SK-N-SH treated with all-trans-retinoic acid at 6 μM for 48 hours (cell line): ENCODE measurements at regions not wholly inside any gene's neighbourhood (a gene's known extent, or its start where the extent isn't known, plus 50 kb on each side); places are given as distances from the start of the nearest gene placed in this dataset.

ENCODE experiments used
- ATAC-seq: fragments of 200-7000 bp; cut with Tn5 transposase; 3 replicates; pipeline ENCODE4 v1.9.1; 2020; ENCODE audit warnings: mild to moderate bottlenecking, moderate library complexity
- BACH2 ChIP-seq: fragments of 250-450 bp; sonication (Bioruptor Pico); IDR thresholded peaks from 2 replicates; pipeline ENCODE4 v1.9.0; 2021; ENCODE audit warnings: mild to moderate bottlenecking, borderline replicate concordance
- CSDC2 ChIP-seq: fragments of 250-450 bp; sonication (Bioruptor Pico); IDR thresholded peaks from 2 replicates; pipeline ENCODE4 v1.5.0; 2020; ENCODE audit warnings: mild to moderate bottlenecking, moderate library complexity
- ESRRG ChIP-seq: fragments of 250-450 bp; sonication (Bioruptor Pico); IDR thresholded peaks from 2 replicates; pipeline ENCODE4 v1.6.1; 2021; ENCODE audit warnings: mild to moderate bottlenecking
- GLIS3 ChIP-seq: fragments of 250-450 bp; sonication (Bioruptor Pico); IDR thresholded peaks from 2 replicates; pipeline ENCODE4 v1.5.0; 2020; ENCODE audit warnings: mild to moderate bottlenecking, moderate library complexity
- ISL1 ChIP-seq: fragments of 250-450 bp; sonication (Bioruptor Pico); IDR thresholded peaks from 2 replicates; pipeline ENCODE4 v2.1.2; 2022; ENCODE audit warnings: mild to moderate bottlenecking, moderate library complexity
- OSR1 ChIP-seq: fragments of 250-450 bp; sonication (Bioruptor Pico); IDR thresholded peaks from 2 replicates; pipeline ENCODE4 v1.8.0; 2022; ENCODE audit warnings: moderate library complexity, mild to moderate bottlenecking, inconsistent platforms
- PPARA ChIP-seq: fragments of 250-450 bp; sonication (Bioruptor Pico); IDR thresholded peaks from 2 replicates; pipeline ENCODE4 v1.5.0; 2020; ENCODE audit warnings: mild to moderate bottlenecking, borderline replicate concordance
- RARB ChIP-seq: fragments of 250-450 bp; sonication (Bioruptor Pico); IDR thresholded peaks from 2 replicates; pipeline ENCODE4 v1.8.0; 2021; ENCODE audit warnings: mild to moderate bottlenecking, moderate library complexity
- SNAI2 ChIP-seq: fragments of 250-450 bp; sonication (Bioruptor Pico); IDR thresholded peaks from 2 replicates; pipeline ENCODE4 v1.5.0; 2020; ENCODE audit warnings: mild to moderate bottlenecking, moderate library complexity
- TCF4 ChIP-seq: fragments of 250-450 bp; sonication (Bioruptor Pico); IDR thresholded peaks from 2 replicates; pipeline ENCODE4 v1.8.0; 2021; ENCODE audit warnings: mild to moderate bottlenecking, moderate library complexity, borderline replicate concordance
- TOX ChIP-seq: fragments of 250-450 bp; sonication (Bioruptor Pico); IDR thresholded peaks from 2 replicates; pipeline ENCODE4 v1.8.0; 2021; ENCODE audit warnings: mild to moderate bottlenecking, moderate library complexity, borderline replicate concordance
- ZC3H10 ChIP-seq: fragments of 250-450 bp; sonication (Bioruptor Pico); IDR thresholded peaks from 2 replicates; pipeline ENCODE4 v1.5.1; 2021; ENCODE audit warnings: mild to moderate bottlenecking, moderate library complexity
- ZFP3 ChIP-seq: fragments of 250-450 bp; sonication (Bioruptor Pico); IDR thresholded peaks from 2 replicates; pipeline ENCODE4 v1.5.0; 2020; ENCODE audit warnings: mild to moderate bottlenecking, moderate library complexity
- ZFP30 ChIP-seq: fragments of 450-650 bp; formaldehyde crosslinking; IDR thresholded peaks from 2 replicates; pipeline ENCODE4 v1.5.0; 2022; ENCODE audit warnings: mild to moderate bottlenecking, moderate library complexity
- ZNF565 ChIP-seq: fragments of 450-650 bp; formaldehyde crosslinking; conservative IDR thresholded peaks from 2 replicates; pipeline ENCODE4 v1.5.0; 2020; ENCODE audit warnings: low read depth, mild to moderate bottlenecking, moderate library complexity
- ZNF70 ChIP-seq: fragments of 450-650 bp; formaldehyde crosslinking; IDR thresholded peaks from 2 replicates; pipeline ENCODE4 v1.5.0; 2020; ENCODE audit warnings: mild to moderate bottlenecking, moderate library complexity
- ZNF8 ChIP-seq: fragments of 450-650 bp; formaldehyde crosslinking; IDR thresholded peaks from 2 replicates; pipeline ENCODE4 v1.5.0; 2020; ENCODE audit warnings: mild to moderate bottlenecking, moderate library complexity
- TF ChIP-seq, protein P1 (sequence below): fragments of 250-450 bp; sonication (Bioruptor Pico); IDR thresholded peaks from 2 replicates; pipeline ENCODE4 v1.5.0; 2020; ENCODE audit warnings: mild to moderate bottlenecking, moderate library complexity
- TF ChIP-seq, protein P2 (sequence below): fragments of 250-450 bp; sonication (Bioruptor Pico); IDR thresholded peaks from 2 replicates; pipeline ENCODE4 v1.8.0; 2021; ENCODE audit warnings: low read depth, mild to moderate bottlenecking, moderate library complexity, borderline replicate concordance
- TF ChIP-seq, protein P3 (sequence below): fragments of 250-450 bp; sonication (Bioruptor Pico); IDR thresholded peaks from 2 replicates; pipeline ENCODE4 v1.8.0; 2020; ENCODE audit warnings: mild to moderate bottlenecking, moderate library complexity, borderline replicate concordance
- TF ChIP-seq, protein P4 (sequence below): fragments of 250-450 bp; sonication (Bioruptor Pico); IDR thresholded peaks from 2 replicates; pipeline ENCODE4 v1.5.1; 2021; ENCODE audit warnings: mild to moderate bottlenecking, moderate library complexity

DNA sequence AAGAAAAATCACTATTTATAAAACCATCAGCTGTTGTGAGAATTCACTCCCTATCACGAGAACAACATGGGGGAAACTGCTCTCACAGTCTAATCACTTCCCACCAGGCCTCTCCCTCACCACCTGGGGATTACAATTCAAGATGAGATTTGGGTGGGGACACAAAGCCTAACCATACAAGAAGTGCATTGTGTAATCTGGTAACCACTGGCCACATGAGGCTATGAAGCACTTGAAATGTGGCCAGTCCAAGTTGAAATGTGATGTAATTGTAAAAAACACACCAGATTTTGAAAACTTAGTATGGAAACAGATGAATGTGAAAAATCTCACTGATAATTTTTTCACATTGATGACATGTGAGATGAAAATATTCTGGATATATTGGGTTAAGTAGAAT is 293.8 kb downstream of the TTLL7 start:
- ATAC-seq, result no peak
- TF ChIP-seq RARB (CRISPR knock-in tag), result no peak
- no peak for TF ChIP-seq ZNF70
- no peak for TF ChIP-seq ZC3H10 (CRISPR knock-in tag)
- no peak for TF ChIP-seq ZFP30 (CRISPR knock-in tag)
- TF ChIP-seq, protein P1, sequence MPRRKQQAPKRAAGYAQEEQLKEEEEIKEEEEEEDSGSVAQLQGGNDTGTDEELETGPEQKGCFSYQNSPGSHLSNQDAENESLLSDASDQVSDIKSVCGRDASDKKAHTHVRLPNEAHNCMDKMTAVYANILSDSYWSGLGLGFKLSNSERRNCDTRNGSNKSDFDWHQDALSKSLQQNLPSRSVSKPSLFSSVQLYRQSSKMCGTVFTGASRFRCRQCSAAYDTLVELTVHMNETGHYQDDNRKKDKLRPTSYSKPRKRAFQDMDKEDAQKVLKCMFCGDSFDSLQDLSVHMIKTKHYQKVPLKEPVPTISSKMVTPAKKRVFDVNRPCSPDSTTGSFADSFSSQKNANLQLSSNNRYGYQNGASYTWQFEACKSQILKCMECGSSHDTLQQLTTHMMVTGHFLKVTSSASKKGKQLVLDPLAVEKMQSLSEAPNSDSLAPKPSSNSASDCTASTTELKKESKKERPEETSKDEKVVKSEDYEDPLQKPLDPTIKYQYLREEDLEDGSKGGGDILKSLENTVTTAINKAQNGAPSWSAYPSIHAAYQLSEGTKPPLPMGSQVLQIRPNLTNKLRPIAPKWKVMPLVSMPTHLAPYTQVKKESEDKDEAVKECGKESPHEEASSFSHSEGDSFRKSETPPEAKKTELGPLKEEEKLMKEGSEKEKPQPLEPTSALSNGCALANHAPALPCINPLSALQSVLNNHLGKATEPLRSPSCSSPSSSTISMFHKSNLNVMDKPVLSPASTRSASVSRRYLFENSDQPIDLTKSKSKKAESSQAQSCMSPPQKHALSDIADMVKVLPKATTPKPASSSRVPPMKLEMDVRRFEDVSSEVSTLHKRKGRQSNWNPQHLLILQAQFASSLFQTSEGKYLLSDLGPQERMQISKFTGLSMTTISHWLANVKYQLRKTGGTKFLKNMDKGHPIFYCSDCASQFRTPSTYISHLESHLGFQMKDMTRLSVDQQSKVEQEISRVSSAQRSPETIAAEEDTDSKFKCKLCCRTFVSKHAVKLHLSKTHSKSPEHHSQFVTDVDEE (CRISPR knock-in tag), result no peak
- no peak for TF ChIP-seq ZNF8 (CRISPR knock-in tag)
- TF ChIP-seq BACH2, result no peak
- TF ChIP-seq PPARA (CRISPR knock-in tag), result no peak
- TF ChIP-seq, protein P2, sequence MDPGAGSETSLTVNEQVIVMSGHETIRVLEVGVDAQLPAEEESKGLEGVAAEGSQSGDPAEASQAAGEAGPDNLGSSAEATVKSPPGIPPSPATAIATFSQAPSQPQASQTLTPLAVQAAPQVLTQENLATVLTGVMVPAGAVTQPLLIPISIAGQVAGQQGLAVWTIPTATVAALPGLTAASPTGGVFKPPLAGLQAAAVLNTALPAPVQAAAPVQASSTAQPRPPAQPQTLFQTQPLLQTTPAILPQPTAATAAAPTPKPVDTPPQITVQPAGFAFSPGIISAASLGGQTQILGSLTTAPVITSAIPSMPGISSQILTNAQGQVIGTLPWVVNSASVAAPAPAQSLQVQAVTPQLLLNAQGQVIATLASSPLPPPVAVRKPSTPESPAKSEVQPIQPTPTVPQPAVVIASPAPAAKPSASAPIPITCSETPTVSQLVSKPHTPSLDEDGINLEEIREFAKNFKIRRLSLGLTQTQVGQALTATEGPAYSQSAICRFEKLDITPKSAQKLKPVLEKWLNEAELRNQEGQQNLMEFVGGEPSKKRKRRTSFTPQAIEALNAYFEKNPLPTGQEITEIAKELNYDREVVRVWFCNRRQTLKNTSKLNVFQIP (CRISPR knock-in tag), result no peak
- TF ChIP-seq OSR1, result no peak
- TF ChIP-seq CSDC2 (CRISPR knock-in tag), result no peak

DNA sequence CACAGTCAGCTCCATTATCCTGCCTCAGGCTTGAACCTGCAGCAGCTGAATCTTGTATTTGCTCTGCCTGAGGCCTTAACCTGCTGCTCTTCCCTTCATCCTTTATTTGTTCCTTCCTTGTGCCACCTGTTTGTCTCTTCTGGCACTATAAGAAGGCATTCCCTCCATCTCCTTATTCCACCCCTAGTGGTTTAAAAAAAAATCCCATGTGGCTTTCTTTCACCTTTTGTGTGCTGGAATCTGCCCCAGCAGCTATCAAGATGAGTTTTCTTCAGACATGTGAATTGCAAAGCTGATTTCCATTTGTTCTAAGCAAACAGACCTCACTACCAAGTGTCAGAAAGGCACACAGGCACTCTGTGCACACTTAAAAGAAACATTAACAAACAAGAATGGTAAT is 294.6 kb downstream of the TTLL7 start:
- TF ChIP-seq GLIS3 (no peak), ISL1 (CRISPR knock-in tag) (no peak), ZC3H10 (CRISPR knock-in tag) (no peak), OSR1 (no peak), TOX (CRISPR knock-in tag) (no peak), TCF4 (CRISPR knock-in tag) (no peak), PPARA (CRISPR knock-in tag) (no peak), ZFP3 (CRISPR knock-in tag) (no peak), ZNF8 (CRISPR knock-in tag) (no peak), RARB (CRISPR knock-in tag) (no peak), ZNF70 (no peak), CSDC2 (CRISPR knock-in tag) (no peak), ESRRG (no peak), ZNF565 (CRISPR knock-in tag) (no peak)
- TF ChIP-seq, protein P1 (CRISPR knock-in tag), result no peak
- TF ChIP-seq, protein P3, sequence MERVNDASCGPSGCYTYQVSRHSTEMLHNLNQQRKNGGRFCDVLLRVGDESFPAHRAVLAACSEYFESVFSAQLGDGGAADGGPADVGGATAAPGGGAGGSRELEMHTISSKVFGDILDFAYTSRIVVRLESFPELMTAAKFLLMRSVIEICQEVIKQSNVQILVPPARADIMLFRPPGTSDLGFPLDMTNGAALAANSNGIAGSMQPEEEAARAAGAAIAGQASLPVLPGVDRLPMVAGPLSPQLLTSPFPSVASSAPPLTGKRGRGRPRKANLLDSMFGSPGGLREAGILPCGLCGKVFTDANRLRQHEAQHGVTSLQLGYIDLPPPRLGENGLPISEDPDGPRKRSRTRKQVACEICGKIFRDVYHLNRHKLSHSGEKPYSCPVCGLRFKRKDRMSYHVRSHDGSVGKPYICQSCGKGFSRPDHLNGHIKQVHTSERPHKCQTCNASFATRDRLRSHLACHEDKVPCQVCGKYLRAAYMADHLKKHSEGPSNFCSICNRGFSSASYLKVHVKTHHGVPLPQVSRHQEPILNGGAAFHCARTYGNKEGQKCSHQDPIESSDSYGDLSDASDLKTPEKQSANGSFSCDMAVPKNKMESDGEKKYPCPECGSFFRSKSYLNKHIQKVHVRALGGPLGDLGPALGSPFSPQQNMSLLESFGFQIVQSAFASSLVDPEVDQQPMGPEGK, result no peak
- TF ChIP-seq, protein P4, sequence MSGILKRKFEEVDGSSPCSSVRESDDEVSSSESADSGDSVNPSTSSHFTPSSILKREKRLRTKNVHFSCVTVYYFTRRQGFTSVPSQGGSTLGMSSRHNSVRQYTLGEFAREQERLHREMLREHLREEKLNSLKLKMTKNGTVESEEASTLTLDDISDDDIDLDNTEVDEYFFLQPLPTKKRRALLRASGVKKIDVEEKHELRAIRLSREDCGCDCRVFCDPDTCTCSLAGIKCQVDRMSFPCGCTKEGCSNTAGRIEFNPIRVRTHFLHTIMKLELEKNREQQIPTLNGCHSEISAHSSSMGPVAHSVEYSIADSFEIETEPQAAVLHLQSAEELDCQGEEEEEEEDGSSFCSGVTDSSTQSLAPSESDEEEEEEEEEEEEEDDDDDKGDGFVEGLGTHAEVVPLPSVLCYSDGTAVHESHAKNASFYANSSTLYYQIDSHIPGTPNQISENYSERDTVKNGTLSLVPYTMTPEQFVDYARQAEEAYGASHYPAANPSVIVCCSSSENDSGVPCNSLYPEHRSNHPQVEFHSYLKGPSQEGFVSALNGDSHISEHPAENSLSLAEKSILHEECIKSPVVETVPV (CRISPR knock-in tag), result no peak
- ATAC-seq, result no peak

DNA sequence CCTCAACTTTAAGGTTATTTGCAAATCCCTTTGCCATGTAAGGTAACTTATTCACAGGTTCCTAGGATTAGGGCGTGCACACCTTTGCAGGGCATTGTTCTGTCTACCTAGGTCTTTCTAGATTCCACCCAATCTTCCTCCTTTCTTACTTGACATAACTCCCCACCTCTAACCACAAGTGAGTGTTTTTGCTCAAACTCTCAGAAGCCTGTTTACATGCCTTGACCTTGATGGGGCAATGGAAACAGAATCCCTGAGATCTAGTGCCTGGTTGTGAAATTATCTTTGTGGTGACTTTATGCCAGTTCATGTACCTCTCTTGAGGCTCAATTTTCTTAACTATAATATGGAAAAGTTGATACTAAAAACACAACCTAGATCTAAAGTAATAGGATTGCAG is 296.6 kb downstream of the TTLL7 start:
- ATAC-seq, result no peak
- no peak for TF ChIP-seq ZNF565 (CRISPR knock-in tag)
- TF ChIP-seq RARB (CRISPR knock-in tag), result no peak
- TF ChIP-seq SNAI2, result no peak
- no peak for TF ChIP-seq PPARA (CRISPR knock-in tag)
- TF ChIP-seq, all 23 proteins: peak for 0
